ENCODE measurements at regions not wholly inside any gene's neighbourhood (a gene's known extent, or its start where the extent isn't known, plus 50 kb on each side); places are given as distances from the start of the nearest gene placed in this dataset.

- no peak for DNase-seq (ENCODE audit: low spot score in 2 of 2)
- intact Hi-C loops (cut with DNase I; ENCODE audit: low total_unique reads), result no loop called here
- TF ChIP-seq, protein P1, sequence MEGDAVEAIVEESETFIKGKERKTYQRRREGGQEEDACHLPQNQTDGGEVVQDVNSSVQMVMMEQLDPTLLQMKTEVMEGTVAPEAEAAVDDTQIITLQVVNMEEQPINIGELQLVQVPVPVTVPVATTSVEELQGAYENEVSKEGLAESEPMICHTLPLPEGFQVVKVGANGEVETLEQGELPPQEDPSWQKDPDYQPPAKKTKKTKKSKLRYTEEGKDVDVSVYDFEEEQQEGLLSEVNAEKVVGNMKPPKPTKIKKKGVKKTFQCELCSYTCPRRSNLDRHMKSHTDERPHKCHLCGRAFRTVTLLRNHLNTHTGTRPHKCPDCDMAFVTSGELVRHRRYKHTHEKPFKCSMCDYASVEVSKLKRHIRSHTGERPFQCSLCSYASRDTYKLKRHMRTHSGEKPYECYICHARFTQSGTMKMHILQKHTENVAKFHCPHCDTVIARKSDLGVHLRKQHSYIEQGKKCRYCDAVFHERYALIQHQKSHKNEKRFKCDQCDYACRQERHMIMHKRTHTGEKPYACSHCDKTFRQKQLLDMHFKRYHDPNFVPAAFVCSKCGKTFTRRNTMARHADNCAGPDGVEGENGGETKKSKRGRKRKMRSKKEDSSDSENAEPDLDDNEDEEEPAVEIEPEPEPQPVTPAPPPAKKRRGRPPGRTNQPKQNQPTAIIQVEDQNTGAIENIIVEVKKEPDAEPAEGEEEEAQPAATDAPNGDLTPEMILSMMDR (IDR thresholded peaks at IDR 0.05), result no peak
- no peak for TF ChIP-seq POLR2A (IDR thresholded peaks at IDR 0.05)
- H3K4me3 ChIP-seq (ENCODE audit: low read depth, poor library complexity, severe bottlenecking), result no peak overlapping the region
- WGBS, 2 donors, result 66 to 68% methylated on average over 1 of the region's 1 CpG
Observed at GRCh38 chr10:83960125-83960524, 179.2 kb upstream of the GHITM start.

DNA sequence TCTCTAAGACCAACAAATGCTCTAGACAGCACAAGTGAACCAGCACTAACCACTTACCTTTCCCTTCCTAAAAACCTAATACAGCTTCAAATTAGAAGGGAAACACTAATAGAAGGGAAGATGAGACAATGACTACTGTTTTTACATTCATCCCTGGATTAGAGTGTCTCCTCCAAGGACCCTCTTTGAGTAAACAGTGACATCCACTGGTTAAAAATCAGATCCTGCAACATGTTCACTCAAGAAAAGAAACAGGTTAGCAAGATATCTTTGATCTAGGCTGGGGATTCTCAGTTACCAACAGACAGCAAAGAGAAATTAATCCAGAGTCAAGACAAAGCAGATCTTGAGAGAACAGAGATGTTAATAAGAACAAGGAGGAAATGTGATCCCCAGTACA, 177.7 kb upstream of the GHITM start:
- intact Hi-C loops (cut with DNase I; ENCODE audit: low total_unique reads), result no loop called here
- H3K4me3 ChIP-seq (ENCODE audit: low read depth, poor library complexity, severe bottlenecking), result no peak overlapping the region
- no peak for TF ChIP-seq POLR2A (IDR thresholded peaks at IDR 0.05)
- TF ChIP-seq, protein P1 (IDR thresholded peaks at IDR 0.05), result no peak
- DNase-seq (ENCODE audit: low spot score in 2 of 2), result no peak

DNA sequence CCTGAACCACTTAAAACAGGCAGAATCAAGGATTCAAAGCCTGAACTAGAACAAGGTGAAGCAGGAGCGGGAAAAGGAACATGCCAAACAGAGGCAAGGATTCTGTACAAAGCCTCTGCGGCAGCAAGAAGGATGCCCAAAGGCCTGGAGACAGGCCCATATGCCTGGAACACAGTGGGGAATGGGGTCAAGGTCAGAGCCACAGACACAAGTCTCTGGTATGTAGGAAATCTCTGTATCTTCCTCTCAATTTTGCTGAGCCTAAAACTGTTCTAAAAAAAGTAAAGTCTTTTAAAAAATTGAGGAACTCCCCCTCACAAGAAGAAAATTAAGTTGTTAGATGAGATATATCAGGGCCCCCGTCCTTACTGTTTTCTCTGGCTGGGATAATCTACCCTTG, 175.9 kb upstream of the GHITM start:
- no peak for DNase-seq (ENCODE audit: low spot score in 2 of 2)
- no peak overlapping the region for H3K4me3 ChIP-seq (ENCODE audit: low read depth, poor library complexity, severe bottlenecking)
- TF ChIP-seq POLR2A (IDR thresholded peaks at IDR 0.05), result no peak
- TF ChIP-seq, protein P1 (IDR thresholded peaks at IDR 0.05), result no peak
- 79 to 80% methylated on average over 3 of the region's 3 CpGs for WGBS, 2 donors
- intact Hi-C loops (cut with DNase I; ENCODE audit: low total_unique reads), result no loop called here

DNA sequence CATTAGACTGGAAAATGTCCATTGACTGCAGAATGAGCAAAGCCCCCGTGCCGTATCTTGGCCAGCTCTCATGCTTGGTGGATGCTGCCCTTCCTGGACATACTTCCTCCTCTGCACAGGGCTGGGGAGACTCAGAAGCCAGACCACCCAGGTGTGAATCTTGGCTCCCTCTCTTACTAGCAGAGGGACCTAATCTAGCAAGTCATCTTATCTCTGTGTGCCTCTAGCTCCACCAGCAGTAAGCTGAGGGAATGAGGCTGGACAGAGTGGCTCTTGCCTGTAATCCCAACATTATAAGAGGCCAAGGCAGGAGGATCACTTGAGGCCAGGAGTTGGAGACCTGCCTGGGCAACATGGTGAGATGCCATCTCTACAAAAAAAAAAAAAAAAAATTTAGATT, 173.8 kb upstream of the GHITM start:
- WGBS, 2 donors, result 59% methylated on average over 2 of the region's 2 CpGs
- H3K4me3 ChIP-seq (ENCODE audit: low read depth, poor library complexity, severe bottlenecking), result no peak overlapping the region
- DNase-seq (ENCODE audit: low spot score in 2 of 2), result no peak
- intact Hi-C loops (cut with DNase I; ENCODE audit: low total_unique reads), result no loop called here
- TF ChIP-seq POLR2A (IDR thresholded peaks at IDR 0.05), result no peak

- WGBS, 2 donors, result 87 to 91% methylated on average over 4 of the region's 4 CpGs
- no peak for TF ChIP-seq POLR2A (IDR thresholded peaks at IDR 0.05)
- TF ChIP-seq, protein P1 (IDR thresholded peaks at IDR 0.05), result no peak
- no peak overlapping the region for H3K4me3 ChIP-seq (ENCODE audit: low read depth, poor library complexity, severe bottlenecking)
- no peak for DNase-seq (ENCODE audit: low spot score in 2 of 2)
- intact Hi-C loops (cut with DNase I; ENCODE audit: low total_unique reads), result no loop called here
Observed at GRCh38 chr10:83968052-83968451, 171.3 kb upstream of the GHITM start.

- no peak for DNase-seq (ENCODE audit: low spot score in 2 of 2)
- WGBS, 2 donors, result 70% methylated on average over 5 of the region's 5 CpGs
- H3K4me3 ChIP-seq (ENCODE audit: low read depth, poor library complexity, severe bottlenecking), result no peak overlapping the region
- intact Hi-C loops (cut with DNase I; ENCODE audit: low total_unique reads), result no loop called here
- TF ChIP-seq POLR2A (IDR thresholded peaks at IDR 0.05), result no peak
- TF ChIP-seq, protein P1 (IDR thresholded peaks at IDR 0.05), result no peak
Observed at GRCh38 chr10:83978681-83979383, 160.5 kb upstream of the GHITM start.
